ENCODE measurements at regions not wholly inside any gene's neighbourhood (a gene's known extent, or its start where the extent isn't known, plus 50 kb on each side); places are given as distances from the start of the nearest gene placed in this dataset.
"Not testable (repeated sequence)": the region's sequence is repeated elsewhere in the genome, so short reads cannot be mapped to it uniquely, and the experiment has no call there.

DNA sequence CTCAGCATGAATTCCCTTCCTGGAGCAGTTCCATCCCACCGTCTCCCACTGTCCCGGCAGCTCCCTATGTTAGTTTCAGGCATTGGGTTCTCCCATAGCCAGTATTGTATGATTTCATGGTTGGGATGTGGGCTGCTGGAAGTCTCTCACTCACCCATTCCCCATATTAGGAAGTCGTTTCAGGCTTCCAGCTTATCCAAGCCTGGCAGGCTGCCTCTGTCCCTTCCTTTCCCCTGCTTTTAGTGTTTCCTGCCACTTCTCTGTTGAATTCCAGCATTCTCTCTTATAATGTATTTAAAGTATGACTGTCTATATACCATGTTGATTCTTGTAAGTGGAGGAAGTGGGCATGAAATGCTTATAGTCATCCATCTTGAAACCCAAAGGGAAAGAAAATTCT, 309.7 kb upstream of the RBMS3 start:
- DNase-seq = no peak

DNA sequence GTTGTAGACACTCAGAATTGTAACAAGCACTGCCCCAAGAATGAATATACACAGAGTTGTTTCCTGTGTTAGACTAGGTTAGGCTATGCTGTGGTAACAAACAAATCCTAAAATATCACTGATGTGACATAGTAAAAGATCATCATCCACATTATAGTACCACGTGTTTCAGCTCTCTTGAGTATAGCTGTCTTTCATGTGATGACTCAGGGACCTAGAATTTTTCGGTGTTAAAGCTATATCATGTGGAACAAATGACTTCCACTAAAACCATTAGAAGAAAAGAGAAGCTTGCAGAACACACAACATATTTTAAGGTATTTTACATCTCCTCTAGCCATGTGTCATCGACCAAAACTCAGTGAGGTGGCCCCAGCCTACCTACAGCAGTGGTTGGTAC, 307.9 kb upstream of the RBMS3 start:
- DNase-seq = no peak

DNA sequence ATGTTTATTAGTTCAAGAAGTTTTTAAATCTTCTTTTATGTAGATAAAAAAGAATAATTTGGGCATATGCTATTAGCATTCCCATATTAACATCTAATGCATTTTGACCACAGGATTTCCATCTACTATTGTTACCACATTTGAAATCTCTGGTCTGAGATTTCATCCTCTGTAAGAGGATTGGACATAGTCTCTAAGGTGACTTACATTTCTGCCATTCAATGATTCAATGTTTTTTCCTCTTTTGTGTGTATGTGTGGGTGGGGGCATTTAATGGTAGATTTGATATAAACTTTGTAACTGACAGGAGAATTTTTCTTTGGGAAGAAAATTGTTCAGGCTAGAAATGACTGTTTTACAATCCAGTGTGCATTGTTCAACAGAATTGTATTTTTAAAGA, 307.3 kb upstream of the RBMS3 start:
- no peak for DNase-seq

DNA sequence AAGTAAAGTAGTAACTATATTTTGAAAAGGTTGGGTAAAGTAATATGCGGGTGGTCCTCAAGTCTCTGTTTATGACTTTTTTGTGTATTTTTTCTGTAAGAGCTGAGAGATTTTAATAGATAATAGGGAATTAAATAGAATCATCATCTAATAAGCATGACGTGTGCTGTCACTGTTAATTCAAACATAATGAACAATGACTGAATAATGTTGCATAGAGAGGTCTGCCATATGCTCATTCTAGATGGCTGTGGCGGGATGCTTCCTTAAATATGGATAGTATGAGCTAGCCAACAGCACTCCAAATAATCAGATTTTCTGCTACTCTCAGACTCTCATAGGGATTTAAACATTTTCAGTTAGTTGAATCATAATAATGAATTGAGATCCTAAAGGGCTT, 302.8 kb upstream of the RBMS3 start:
- DNase-seq = no peak

DNA sequence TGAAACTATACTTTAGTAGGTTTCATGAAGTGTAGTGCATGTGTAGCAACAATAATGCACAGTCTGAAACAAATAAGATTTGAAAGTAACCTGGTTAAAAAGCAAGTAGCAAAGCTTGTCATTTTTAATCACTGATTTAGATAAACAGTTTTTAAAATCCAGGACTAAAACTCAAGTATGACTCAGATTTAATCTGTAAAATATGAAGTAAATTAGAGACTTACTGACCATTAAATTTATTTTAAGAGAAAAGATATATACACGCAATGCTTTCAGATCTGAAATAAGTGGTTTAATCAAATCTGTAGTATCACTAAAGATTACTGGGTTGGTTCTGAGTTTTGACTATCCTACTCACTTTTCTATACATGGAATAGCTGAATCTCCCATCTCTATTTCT, 300.7 kb upstream of the RBMS3 start:
- no peak for DNase-seq

DNA sequence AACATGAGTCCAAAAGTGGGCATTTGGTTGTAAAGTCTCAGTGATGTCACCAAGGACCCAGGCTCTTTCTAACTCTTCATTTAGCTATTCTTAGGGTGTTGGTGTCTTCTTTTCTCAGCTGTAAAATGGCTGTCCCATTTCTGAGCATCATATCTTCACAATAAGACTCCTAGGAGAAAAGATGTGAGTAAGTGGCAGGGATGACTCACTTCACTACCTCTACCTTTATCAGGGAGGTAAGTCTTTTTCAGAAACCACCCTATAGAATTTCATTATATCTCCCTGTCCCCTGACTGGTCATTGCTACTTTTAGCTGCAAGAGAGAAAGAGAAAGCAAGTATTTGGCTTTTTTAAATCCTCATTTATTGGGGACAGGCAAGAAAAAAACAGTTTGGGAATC, 300.2 kb upstream of the RBMS3 start:
- DNase-seq = no peak

DNA sequence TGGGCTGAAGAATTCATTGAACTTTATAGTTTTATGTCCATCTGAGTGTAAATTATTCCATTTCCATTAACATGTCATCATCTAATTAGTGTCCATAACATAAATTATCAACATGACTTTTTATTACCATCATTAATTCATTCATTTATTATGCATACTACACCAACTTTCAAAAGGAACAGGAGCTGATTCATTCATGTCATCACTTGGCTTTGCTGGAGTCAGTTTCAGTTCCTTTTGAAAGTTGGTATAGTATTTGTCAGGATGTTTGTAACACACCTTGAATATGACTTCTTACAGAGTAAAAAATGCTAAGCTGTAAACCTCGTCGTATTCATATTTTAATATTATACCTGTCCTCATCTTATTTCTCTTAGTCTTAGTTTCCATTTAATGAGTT, 298.0 kb upstream of the RBMS3 start:
- DNase-seq = no peak

DNA sequence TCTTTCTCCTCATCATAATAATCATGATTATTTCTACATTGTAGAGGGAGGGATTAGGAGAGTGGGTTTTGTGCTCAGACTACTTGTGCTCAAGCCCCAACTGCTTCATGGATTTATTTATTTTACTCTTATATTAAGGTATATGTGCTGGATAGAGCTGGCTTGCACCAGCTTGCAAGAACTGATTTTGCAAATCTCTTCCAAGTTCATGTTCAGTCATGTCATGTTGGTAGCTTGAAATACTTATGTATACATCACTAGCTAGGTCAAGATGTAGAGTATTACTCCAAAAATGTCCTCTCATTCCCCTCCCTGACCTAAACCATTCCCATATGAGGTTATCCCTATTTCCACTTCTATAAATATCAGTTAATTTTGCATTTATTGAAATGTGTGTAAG, 293.9 kb upstream of the RBMS3 start:
- DNase-seq = no peak

DNA sequence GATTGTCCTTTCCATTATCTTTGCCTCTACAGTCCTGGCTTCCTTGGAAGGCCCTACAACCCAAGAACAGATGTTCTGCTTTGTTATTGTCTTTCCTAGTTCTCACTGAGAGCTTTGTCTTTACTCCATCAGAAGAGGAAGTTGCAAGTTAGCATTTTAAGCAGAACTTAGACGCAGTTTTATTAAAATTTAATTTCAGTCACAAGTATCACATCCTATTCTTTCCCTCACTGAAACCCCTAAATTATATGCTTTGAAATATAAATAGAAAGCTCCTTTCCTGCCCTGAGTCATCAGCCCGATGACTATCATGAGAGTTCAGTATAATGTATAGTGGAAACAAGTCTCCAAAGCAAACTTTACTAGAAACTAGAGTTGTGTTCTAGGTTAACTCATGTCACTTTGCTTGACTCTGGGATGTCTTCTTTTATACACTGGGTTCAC, 291.2 kb upstream of the RBMS3 start:
- DNase-seq = no peak

DNA sequence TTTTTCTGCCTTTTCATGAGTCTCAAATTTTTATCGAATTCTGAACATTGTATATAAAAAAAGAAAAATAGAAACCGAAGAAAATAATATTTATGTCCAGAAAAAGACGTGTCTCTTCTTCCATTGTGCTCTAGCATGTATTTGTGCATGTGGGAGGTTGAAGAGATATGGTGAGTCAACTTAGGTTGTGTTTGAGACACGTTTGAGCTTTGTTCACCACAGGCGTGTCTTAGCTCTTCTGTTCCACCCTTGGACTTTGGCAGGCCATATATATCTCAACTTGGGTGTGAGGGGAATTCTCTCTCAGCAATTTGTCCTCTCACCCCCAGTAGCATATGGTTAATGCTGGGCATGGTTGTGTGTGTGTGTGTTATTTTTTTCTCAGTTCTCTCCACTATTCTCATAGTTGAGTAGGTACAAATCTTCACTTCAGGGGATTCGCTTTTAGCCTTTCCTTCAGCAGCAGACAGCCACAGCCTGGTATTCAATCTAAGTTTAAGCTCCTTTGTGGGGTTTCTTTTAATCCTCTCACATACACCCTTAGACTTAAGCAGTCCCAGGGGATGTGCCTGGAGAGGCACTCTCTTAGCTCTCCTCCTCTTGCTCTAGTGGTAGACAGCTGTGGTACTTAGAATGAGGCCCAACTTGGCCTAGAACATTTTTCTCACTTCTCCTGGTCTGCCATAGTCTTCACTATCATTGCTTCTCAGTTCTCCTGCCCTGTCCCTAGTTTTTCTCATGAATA, 286.5 kb upstream of the RBMS3 start:
- DNase-seq = no peak

DNA sequence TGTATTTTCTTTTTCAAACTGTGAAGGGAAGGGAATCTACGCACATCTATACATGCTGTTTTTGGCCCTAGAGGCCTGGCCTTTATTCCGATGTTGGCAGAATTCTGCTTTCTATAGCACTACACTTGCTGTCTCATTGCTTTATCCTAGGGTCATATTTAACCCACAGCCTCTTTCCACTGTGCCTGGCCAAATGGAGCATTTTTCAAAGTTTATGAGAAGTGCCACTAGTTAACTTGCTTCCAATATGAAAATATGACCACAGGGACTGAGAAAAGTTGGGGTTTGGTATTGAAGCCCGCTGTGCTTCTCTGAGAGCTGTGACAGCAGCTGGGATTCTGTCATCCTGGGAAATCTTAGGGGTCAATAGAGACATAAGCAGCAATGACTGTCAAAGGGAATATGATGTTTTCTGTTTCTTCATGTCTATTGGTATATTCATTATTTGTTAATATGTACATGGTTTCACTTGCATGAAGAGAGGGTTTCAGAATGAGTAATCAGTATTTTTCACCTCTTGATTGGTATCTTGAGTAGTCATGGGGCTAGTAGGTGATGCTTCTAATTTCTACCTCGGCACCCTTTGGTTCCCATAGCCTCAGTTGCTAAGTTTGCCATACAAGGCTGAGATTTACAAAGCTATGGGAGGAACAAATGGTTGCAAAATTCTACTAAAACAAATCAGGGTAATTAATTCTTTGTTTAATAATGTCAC, 275.8 kb upstream of the RBMS3 start:
- DNase-seq = no peak

DNA sequence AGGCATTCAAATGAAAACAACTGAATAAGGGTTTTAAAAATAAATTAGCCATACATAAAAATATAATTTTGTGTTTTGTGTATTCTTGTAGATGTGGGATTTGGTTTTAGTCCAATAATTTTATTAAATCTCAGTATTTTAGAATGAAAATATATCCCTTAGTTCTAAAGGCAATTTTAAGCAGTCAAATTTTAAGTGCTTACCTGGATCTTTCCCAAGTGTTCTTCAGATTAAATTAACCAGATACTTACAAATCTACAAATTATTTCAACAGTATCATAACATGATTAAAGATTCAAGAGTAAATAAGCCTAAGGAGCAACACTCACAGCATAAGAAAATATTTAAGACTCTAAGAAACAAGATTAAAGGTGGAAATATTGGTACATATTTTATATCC, 275.0 kb upstream of the RBMS3 start:
- no peak for DNase-seq

DNA sequence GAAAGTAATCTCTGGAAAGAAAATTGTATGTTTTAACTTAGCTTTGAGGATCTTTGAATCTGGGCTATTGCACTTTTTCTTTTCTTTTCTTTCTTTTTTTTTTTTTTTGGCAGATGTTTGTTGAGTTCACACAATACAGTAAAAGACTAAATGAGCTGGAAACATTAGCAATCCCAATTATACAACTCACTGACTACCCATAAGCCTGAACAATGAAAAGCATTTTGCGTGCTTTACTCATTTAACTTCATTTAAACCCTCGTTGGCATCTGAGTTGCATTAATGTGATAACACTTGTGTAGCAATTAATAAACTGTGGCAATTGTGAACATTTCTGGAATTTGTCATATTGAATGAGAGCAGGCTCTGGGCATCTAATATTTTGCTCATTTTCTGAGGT, 269.4 kb upstream of the RBMS3 start:
- DNase-seq = no peak

DNA sequence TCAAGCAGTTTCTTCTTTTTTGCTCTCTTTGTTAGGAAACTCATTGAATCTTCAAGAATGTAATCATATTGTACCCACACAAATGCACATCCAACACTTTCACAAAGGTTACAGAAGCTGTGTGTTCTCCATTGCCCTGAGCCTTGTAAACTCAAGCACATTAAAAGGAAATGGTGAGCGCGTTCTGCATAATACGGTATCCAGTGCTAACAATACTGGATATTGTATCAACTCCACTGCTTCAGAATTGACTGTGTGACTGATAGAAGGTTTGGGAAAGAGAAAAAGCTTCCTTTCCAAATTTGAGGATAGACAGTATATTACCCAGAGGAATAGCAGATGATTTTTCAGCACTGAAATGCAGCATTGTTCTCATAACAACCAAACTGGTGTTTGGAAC, 268.9 kb upstream of the RBMS3 start:
- no peak for DNase-seq

DNA sequence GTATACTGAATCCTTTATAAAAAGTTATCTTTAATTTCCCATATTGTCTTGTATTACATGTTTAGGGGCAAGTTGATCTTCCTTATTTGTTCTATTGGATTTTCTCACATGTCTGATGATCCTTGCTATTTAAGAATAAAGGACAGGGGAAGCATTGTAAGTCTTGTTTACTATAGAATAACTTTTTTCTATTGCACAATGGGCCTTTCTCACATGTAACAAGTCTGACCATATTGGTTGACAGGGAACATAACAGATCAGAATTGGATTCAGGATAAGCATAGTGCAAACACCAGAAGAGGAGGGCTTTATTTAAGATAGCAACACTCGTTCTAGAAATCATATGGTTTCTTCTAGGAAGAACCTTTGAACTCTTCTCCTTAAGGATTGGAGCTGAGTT, 257.9 kb upstream of the RBMS3 start:
- no peak for DNase-seq

DNA sequence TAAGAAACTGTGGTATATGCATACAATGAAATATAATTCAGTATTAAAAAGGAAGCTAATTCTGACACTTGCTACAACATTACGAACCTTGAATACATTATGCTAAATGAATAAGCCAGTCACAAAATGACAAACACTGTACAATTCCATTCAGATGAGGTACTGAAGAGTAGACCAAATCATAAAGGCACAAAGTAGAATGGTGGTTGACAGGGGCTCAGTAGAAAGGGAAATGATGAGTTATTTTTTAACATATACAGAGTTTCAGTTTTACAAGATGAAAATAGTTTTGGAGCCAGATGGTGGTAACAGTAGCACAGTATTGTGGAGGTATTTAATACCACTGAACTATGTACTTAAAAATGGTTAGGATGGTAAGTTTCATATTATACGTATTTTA, 254.6 kb upstream of the RBMS3 start:
- DNase-seq = no peak

DNA sequence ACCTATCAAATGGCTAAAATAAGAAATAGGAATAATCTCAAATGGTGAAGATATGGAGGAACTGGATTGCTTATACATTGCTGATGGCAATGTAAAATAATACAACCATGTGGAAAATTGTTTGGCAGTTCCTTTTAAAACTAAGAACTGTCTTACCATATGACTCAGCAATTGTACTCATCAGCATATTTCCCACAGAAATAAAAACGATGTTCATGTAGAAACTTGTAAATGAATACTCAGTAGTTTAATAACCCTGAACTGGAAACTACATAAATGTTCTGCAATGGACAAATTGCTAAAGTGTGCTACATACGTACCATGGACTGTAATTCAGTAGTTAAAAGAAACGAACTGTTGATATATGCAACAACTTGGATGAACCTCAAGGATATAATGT, 253.9 kb upstream of the RBMS3 start:
- no peak for DNase-seq

DNA sequence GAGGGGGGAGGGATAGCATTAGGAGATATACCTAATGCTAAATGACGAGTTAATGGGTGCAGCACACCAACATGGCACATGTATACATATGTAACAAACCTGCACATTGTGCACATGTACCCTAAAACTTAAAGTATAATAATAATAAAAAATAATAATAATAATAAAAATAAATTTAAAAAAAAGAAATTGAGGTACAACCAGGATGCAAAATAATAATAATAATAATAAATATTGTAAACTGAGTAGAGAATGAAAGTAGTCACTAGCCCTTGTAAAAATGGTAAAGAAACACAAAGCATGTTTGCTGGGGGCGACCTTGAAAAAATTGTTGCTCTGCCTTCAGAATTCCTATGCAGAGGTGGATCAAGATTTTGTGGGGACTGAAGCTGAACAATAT, 249.7 kb upstream of the RBMS3 start:
- not testable (repeated sequence) for DNase-seq

DNA sequence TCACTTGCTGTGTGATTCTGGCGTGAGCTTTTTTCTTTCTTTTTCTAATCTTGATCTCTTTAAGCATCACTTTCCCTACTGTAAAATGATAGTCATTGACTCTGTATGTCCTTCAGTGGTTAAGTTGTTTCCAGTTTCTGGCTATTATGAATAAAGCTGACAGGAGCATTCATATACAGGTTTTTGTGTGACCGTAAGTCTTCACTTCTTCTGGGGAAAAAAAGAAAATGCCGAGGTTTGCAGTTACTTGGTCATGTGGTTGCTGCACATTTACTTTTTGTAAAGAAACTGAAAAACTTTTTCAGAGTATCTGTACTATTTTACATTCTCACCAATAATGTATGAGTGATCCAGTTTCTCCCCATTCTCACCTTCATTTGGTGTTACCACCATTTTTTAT, 247.4 kb upstream of the RBMS3 start:
- DNase-seq = no peak

DNA sequence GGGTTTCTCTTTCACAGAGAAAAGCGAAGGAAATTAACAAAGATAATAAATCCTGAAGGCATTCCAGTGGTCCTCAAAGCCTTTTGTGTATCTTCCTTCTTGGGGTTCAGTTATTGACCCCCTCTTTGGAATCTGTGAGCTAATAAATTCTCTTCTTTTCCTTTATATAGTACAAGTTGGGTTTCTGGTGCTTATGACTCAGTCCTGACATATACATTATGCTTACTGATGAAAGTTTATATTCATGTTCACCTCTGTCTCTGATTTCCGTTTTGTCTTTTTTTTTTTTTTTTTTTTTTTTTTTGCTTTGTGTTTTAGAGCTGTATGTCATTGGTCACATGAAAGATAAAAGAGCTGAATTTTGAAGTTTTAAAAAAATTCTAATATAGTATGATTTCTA, 230.7 kb upstream of the RBMS3 start:
- DNase-seq = no peak

DNA sequence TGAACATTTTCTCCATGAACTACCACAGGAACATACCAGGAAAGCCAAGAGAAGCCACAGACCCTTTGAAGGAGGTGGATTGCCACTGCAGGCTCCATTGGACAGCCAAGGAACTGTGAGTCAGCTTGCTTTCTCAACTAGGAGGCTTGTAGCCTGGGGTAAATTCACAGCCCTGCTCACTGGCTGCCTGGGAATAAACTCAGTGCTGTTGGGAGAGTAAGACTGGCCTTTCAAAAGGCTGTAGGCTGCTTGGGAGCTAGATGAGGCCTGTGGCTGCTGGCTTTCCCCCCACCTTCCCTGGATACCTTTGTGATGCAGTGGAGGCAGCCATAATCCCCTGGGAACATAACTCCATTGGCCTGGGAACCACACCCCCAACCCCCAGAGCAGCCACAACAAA, 223.5 kb upstream of the RBMS3 start:
- DNase-seq = no peak

DNA sequence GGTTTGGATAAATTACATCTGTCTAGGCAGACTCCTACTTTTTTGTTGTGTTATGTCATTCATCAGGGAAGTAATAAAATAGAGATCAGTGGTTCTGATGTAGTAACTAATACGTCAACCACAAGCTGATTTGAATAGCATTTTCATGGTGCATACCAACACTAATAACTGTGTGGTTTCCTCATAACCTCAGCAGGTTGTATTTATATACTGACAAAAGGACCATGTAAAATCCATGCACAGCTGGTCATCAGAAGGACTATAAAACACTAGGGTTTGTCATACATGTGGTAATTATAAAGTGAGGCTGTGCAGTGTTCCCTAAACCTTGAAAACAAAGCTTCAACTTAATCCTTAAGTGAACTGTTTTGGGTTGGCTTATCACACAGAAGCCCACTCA, 216.8 kb upstream of the RBMS3 start:
- no peak for DNase-seq

DNA sequence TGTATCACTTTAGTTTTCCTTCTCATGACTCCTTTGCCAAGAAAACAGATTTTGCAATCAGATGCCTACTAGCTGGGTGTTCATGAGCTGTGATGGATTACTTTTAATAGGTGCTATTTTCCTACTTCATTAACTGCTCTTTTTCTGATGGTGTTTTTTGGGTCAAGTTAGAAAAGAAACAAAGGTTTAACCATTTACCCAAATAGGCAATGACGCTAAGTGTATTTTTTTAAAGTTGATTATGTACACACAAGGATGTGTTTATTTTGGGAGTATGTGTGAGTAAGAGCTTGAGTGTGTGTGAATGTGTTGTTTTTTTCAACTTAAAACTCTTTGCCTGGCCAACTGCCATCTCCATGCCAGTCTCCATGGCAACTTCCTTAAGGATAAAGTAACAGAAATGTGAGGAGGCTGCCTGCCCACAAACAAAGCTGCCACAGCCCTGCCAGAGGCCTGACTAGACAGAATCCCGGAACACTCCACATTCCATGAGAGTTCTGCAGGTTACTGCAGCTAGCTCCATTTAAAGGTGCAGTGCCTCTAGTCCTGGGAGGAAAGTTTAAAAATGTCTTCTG, 215.6 kb upstream of the RBMS3 start:
- DNase-seq = no peak

DNA sequence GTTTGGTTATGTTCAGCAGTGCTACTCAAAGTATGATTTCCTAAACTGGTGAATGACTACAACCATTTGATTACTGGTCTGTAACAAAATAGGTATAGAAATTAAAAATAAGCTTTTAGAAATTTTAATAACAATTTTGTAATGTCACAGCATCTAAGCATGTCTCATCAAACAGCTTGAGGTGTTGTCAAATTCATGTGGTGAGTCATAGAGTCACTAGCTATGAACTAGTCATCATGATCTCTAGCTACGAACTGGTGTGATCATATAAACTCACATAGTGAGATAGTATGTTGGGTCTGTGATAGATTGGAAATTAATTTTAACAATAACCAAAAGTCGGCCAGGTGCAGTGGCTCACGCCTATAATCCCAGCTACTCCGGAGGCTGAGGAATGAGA, 213.9 kb upstream of the RBMS3 start:
- DNase-seq = no peak

Data from activated naive CD4-positive, alpha-beta T cell treated with anti-CD3 and anti-CD28 coated beads, Interleukin-2, amount 50 U/mL, for 16 hours (primary cell).